WTC11 (cell line): ENCODE measurements at regions not wholly inside any gene's neighbourhood (a gene's known extent, or its start where the extent isn't known, plus 50 kb on each side); places are given as distances from the start of the nearest gene placed in this dataset.

ENCODE experiments used
- ATAC-seq: fragments of 200-7000 bp; cut with Tn5 transposase; 2 replicates; pipeline ENCODE4 v1.10.0; 2021; ENCODE audit warnings: mild to moderate bottlenecking, moderate library complexity
- CTCF ChIA-PET: fragments of 300-600 bp; sonication (Branson Sonifier 250); formaldehyde crosslinking; loops from one replicate; lab custom pipeline; 2021; ENCODE audit warnings: antibody characterized with exemption; lab: Charles Lee
- POLR2A ChIA-PET: fragments of 350-600 bp; sonication (Branson Sonifier 250); formaldehyde crosslinking; loops from one replicate; lab custom pipeline; 2021; ENCODE audit warnings: antibody characterized with exemption; lab: Charles Lee
- DNase-seq: peaks from one replicate; pipeline ENCODE4 v3.0.0; 2021; ENCODE audit warnings: low spot score
- H3K27ac Mint-ChIP-seq: 2 replicates; pipeline ENCODE4 v1.8.0; 2021; ENCODE audit warnings: mixed read lengths
- H3K27me3 Mint-ChIP-seq: 2 replicates; pipeline ENCODE4 v1.8.0; 2021; ENCODE audit warnings: low read depth, mild to moderate bottlenecking, moderate library complexity, mixed read lengths
- H3K36me3 Mint-ChIP-seq: 2 replicates; pipeline ENCODE4 v1.8.0; 2021; ENCODE audit warnings: mixed read lengths
- H3K4me1 Mint-ChIP-seq: 2 replicates; pipeline ENCODE4 v1.8.0; 2022; ENCODE audit warnings: mixed read lengths
- H3K4me3 Mint-ChIP-seq: 2 replicates; pipeline ENCODE4 v1.8.0; 2021; ENCODE audit warnings: mild to moderate bottlenecking, moderate library complexity, mixed read lengths
- H3K9me3 Mint-ChIP-seq: 2 replicates; pipeline ENCODE4 v1.8.0; 2021; ENCODE audit warnings: mixed read lengths
- CBFB ChIP-seq: sonication (generic); formaldehyde crosslinking; IDR thresholded peaks from 2 replicates; pipeline ENCODE4 v1.8.1; 2022; ENCODE audit warnings: mild to moderate bottlenecking, low read depth, missing genetic modification reagents
- JUN ChIP-seq: sonication (generic); formaldehyde crosslinking; IDR thresholded peaks from 2 replicates; pipeline ENCODE4 v1.8.0; 2023; ENCODE audit warnings: mild to moderate bottlenecking, missing genetic modification reagents
- KAT7 ChIP-seq: sonication (generic); formaldehyde crosslinking; IDR thresholded peaks from 2 replicates; pipeline ENCODE4 v1.8.1; 2023; ENCODE audit warnings: missing genetic modification reagents, mild to moderate bottlenecking, borderline replicate concordance
- MXD4 ChIP-seq: fragments of 250-450 bp; sonication (Bioruptor Pico); IDR thresholded peaks from 2 replicates; pipeline ENCODE4 v1.8.0; 2021; ENCODE audit warnings: mild to moderate bottlenecking, moderate library complexity, borderline replicate concordance
- NFYB ChIP-seq: sonication (generic); formaldehyde crosslinking; conservative IDR thresholded peaks from 2 replicates; pipeline ENCODE4 v1.8.0; 2022; ENCODE audit warnings: low read depth, missing genetic modification reagents
- SMAD4 ChIP-seq: sonication (generic); formaldehyde crosslinking; IDR thresholded peaks from 2 replicates; pipeline ENCODE4 v1.8.0; 2022; ENCODE audit warnings: mild to moderate bottlenecking, missing genetic modification reagents
- ZNF121 ChIP-seq: sonication (generic); formaldehyde crosslinking; IDR thresholded peaks from 2 replicates; pipeline ENCODE4 v1.8.0; 2023; ENCODE audit warnings: missing genetic modification reagents
- ZNF317 ChIP-seq: sonication (generic); formaldehyde crosslinking; IDR thresholded peaks from 2 replicates; pipeline ENCODE4 v1.8.1; 2023; ENCODE audit warnings: low read depth, mild to moderate bottlenecking, moderate library complexity, missing genetic modification reagents, borderline replicate concordance
- ZNF396 ChIP-seq: fragments of 250-450 bp; sonication (Bioruptor Pico); IDR thresholded peaks from 2 replicates; pipeline ENCODE4 v1.8.0; 2021; ENCODE audit warnings: mild to moderate bottlenecking, moderate library complexity, borderline replicate concordance
- ZNF416 ChIP-seq: fragments of 250-450 bp; sonication (Bioruptor Pico); IDR thresholded peaks from 2 replicates; pipeline ENCODE4 v1.9.0; 2021; ENCODE audit warnings: mild to moderate bottlenecking, inconsistent platforms
- TF ChIP-seq, protein P1 (sequence below): sonication (generic); formaldehyde crosslinking; IDR thresholded peaks from 2 replicates; pipeline ENCODE4 v1.8.1; 2022; ENCODE audit warnings: low read depth, mild to moderate bottlenecking, moderate library complexity, missing genetic modification reagents, borderline replicate concordance
- TF ChIP-seq, protein P2 (sequence below): sonication (generic); formaldehyde crosslinking; conservative IDR thresholded peaks from 2 replicates; pipeline ENCODE4 v1.8.1; 2022; ENCODE audit warnings: mild to moderate bottlenecking, missing genetic modification reagents
- TF ChIP-seq, protein P3 (sequence below): sonication (generic); formaldehyde crosslinking; IDR thresholded peaks from 2 replicates; pipeline ENCODE4 v1.8.0; 2022; ENCODE audit warnings: mild to moderate bottlenecking, missing genetic modification reagents
- TF ChIP-seq, protein P4 (sequence below): sonication (generic); formaldehyde crosslinking; IDR thresholded peaks from 2 replicates; pipeline ENCODE4 v1.8.1; 2023; ENCODE audit warnings: mild to moderate bottlenecking, moderate library complexity, missing genetic modification reagents
- TF ChIP-seq, protein P5 (sequence below): sonication (generic); formaldehyde crosslinking; conservative IDR thresholded peaks from 2 replicates; pipeline ENCODE4 v1.8.1; 2023; ENCODE audit warnings: mild to moderate bottlenecking, low read depth, missing genetic modification reagents, moderate library complexity
- TF ChIP-seq, protein P6 (sequence below): sonication (generic); formaldehyde crosslinking; IDR thresholded peaks from 2 replicates; pipeline ENCODE4 v1.8.1; 2022; ENCODE audit warnings: low read depth, missing genetic modification reagents, borderline replicate concordance
- TF ChIP-seq, protein P7 (sequence below): sonication (generic); formaldehyde crosslinking; IDR thresholded peaks from 2 replicates; pipeline ENCODE4 v1.8.0; 2022; ENCODE audit warnings: mild to moderate bottlenecking, missing genetic modification reagents
- TF ChIP-seq, protein P8 (sequence below): sonication (generic); formaldehyde crosslinking; IDR thresholded peaks from 2 replicates; pipeline ENCODE4 v1.8.1; 2022; ENCODE audit warnings: mild to moderate bottlenecking, missing genetic modification reagents, moderate library complexity, borderline replicate concordance

DNA sequence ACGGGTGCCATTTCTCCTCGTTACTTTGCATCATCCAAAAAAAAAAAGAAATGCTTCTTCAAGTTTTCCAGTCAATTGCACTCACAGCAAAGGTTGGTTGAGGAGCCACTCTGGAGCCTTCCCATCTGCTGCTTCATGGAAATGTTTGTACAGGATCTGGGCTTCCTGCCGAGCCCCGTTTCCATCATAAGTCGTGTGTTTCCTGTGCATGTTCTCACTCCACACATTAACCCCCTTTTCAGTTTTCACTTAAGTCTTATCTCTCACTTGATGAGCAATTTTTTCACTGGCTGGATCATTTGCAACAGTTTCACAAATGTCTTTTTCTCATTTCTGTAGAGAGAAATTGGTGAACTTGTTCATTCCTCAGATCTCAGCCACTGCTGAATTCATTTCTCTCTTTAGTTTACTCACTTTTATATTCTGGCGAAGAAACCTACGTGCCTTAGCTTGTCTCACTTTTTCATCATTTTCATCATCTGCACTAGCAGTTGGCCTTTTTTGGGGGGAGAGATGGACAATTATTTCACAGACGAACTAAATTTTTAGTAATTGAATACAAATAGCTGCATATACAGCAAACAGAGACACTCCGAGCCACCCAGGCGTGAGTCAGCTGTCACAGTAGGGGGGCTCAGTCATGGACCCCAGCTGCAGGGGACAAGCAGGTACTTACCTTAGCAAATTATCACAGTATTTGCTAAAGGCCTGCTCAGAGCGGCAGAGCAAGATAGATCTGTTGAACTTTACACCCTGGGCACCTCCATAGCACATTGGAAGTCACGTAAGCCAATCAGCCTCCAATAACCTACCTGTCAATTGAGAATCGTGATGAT is 750.8 kb upstream of the ID2 start:
- DNase-seq: no peak
- Mint-ChIP-seq H3K4me3 (no peak overlapping the region), H3K9me3 (no peaks in the 10 kb centered on the region), H3K4me1 (peaks cover 7% of the 10 kb centered on the region; the same call in 1 of the 2 replicates), H3K27me3 (no peaks in the 10 kb centered on the region), H3K36me3 (no peaks in the 10 kb centered on the region), H3K27ac (no peak overlapping the region)
- CTCF ChIA-PET: no interaction called here
- ATAC-seq: no peak
- TF ChIP-seq, protein P1, sequence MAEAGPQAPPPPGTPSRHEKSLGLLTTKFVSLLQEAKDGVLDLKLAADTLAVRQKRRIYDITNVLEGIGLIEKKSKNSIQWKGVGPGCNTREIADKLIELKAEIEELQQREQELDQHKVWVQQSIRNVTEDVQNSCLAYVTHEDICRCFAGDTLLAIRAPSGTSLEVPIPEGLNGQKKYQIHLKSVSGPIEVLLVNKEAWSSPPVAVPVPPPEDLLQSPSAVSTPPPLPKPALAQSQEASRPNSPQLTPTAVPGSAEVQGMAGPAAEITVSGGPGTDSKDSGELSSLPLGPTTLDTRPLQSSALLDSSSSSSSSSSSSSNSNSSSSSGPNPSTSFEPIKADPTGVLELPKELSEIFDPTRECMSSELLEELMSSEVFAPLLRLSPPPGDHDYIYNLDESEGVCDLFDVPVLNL (CRISPR knock-in tag): no peak
- TF ChIP-seq KAT7 (CRISPR knock-in tag): no peak
- TF ChIP-seq, protein P2, sequence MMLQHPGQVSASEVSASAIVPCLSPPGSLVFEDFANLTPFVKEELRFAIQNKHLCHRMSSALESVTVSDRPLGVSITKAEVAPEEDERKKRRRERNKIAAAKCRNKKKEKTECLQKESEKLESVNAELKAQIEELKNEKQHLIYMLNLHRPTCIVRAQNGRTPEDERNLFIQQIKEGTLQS (CRISPR knock-in tag): no peak
- TF ChIP-seq, protein P3, sequence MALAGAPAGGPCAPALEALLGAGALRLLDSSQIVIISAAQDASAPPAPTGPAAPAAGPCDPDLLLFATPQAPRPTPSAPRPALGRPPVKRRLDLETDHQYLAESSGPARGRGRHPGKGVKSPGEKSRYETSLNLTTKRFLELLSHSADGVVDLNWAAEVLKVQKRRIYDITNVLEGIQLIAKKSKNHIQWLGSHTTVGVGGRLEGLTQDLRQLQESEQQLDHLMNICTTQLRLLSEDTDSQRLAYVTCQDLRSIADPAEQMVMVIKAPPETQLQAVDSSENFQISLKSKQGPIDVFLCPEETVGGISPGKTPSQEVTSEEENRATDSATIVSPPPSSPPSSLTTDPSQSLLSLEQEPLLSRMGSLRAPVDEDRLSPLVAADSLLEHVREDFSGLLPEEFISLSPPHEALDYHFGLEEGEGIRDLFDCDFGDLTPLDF: no peak
- TF ChIP-seq ZNF416 (CRISPR knock-in tag): no peak
- TF ChIP-seq, protein P4, sequence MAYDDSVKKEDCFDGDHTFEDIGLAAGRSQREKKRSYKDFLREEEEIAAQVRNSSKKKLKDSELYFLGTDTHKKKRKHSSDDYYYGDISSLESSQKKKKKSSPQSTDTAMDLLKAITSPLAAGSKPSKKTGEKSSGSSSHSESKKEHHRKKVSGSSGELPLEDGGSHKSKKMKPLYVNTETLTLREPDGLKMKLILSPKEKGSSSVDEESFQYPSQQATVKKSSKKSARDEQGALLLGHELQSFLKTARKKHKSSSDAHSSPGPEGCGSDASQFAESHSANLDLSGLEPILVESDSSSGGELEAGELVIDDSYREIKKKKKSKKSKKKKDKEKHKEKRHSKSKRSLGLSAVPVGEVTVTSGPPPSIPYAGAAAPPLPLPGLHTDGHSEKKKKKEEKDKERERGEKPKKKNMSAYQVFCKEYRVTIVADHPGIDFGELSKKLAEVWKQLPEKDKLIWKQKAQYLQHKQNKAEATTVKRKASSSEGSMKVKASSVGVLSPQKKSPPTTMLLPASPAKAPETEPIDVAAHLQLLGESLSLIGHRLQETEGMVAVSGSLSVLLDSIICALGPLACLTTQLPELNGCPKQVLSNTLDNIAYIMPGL (CRISPR knock-in tag): no peak
- TF ChIP-seq MXD4 (CRISPR knock-in tag): no peak
- TF ChIP-seq, protein P5, sequence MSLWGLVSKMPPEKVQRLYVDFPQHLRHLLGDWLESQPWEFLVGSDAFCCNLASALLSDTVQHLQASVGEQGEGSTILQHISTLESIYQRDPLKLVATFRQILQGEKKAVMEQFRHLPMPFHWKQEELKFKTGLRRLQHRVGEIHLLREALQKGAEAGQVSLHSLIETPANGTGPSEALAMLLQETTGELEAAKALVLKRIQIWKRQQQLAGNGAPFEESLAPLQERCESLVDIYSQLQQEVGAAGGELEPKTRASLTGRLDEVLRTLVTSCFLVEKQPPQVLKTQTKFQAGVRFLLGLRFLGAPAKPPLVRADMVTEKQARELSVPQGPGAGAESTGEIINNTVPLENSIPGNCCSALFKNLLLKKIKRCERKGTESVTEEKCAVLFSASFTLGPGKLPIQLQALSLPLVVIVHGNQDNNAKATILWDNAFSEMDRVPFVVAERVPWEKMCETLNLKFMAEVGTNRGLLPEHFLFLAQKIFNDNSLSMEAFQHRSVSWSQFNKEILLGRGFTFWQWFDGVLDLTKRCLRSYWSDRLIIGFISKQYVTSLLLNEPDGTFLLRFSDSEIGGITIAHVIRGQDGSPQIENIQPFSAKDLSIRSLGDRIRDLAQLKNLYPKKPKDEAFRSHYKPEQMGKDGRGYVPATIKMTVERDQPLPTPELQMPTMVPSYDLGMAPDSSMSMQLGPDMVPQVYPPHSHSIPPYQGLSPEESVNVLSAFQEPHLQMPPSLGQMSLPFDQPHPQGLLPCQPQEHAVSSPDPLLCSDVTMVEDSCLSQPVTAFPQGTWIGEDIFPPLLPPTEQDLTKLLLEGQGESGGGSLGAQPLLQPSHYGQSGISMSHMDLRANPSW (CRISPR knock-in tag): no peak
- TF ChIP-seq, protein P6, sequence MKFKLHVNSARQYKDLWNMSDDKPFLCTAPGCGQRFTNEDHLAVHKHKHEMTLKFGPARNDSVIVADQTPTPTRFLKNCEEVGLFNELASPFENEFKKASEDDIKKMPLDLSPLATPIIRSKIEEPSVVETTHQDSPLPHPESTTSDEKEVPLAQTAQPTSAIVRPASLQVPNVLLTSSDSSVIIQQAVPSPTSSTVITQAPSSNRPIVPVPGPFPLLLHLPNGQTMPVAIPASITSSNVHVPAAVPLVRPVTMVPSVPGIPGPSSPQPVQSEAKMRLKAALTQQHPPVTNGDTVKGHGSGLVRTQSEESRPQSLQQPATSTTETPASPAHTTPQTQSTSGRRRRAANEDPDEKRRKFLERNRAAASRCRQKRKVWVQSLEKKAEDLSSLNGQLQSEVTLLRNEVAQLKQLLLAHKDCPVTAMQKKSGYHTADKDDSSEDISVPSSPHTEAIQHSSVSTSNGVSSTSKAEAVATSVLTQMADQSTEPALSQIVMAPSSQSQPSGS (CRISPR knock-in tag): no peak
- POLR2A ChIA-PET: no interaction called here

DNA sequence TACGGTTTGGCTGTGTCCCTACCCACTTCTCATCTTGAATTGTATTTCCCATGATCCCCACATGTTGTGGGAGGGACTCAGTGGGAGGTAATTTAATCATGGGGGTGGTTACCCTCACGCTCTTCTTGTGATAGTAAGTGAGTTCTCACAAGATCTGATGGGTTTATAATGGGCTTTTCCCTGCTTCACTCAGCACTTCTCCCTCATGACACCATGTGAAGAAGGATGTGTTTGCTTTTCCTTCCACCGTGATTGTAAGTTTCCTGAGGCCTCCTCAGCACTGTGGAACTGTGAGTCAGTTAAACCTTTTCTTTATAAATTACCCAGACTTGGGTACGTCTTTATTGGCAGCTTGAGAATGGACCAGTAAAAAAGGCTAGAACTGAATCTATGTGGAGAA is 750.0 kb upstream of the ID2 start:
- Mint-ChIP-seq H3K4me3 (no peak overlapping the region), H3K9me3 (no peaks in the 10 kb centered on the region), H3K27ac (no peak overlapping the region), H3K4me1 (peaks cover 7% of the 10 kb centered on the region; the same call in 1 of the 2 replicates), H3K27me3 (no peaks in the 10 kb centered on the region), H3K36me3 (no peaks in the 10 kb centered on the region)
- ChIA-PET CTCF (no interaction called here), POLR2A (no interaction called here)
- no peak for DNase-seq
- no peak for ATAC-seq
- TF ChIP-seq, protein P6 (CRISPR knock-in tag): no peak
- TF ChIP-seq CBFB (no peak), NFYB (CRISPR knock-in tag) (no peak), ZNF396 (CRISPR knock-in tag) (no peak), ZNF121 (no peak), JUN (CRISPR knock-in tag) (no peak), SMAD4 (no peak), ZNF317 (no peak)
- TF ChIP-seq, protein P7, sequence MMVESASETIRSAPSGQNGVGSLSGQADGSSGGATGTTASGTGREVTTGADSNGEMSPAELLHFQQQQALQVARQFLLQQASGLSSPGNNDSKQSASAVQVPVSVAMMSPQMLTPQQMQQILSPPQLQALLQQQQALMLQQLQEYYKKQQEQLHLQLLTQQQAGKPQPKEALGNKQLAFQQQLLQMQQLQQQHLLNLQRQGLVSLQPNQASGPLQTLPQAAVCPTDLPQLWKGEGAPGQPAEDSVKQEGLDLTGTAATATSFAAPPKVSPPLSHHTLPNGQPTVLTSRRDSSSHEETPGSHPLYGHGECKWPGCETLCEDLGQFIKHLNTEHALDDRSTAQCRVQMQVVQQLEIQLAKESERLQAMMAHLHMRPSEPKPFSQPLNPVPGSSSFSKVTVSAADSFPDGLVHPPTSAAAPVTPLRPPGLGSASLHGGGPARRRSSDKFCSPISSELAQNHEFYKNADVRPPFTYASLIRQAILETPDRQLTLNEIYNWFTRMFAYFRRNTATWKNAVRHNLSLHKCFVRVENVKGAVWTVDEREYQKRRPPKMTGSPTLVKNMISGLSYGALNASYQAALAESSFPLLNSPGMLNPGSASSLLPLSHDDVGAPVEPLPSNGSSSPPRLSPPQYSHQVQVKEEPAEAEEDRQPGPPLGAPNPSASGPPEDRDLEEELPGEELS (CRISPR knock-in tag): no peak
- TF ChIP-seq, protein P8, sequence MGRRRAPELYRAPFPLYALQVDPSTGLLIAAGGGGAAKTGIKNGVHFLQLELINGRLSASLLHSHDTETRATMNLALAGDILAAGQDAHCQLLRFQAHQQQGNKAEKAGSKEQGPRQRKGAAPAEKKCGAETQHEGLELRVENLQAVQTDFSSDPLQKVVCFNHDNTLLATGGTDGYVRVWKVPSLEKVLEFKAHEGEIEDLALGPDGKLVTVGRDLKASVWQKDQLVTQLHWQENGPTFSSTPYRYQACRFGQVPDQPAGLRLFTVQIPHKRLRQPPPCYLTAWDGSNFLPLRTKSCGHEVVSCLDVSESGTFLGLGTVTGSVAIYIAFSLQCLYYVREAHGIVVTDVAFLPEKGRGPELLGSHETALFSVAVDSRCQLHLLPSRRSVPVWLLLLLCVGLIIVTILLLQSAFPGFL (CRISPR knock-in tag): no peak
